ENCODE measurements at regions not wholly inside any gene's neighbourhood (a gene's known extent, or its start where the extent isn't known, plus 50 kb on each side); places are given as distances from the start of the nearest gene placed in this dataset.
A peak's percentile ranks its signal among the peaks of the same experiment; 100 is the strongest.
"Not testable (repeated sequence)": the region's sequence is repeated elsewhere in the genome, so short reads cannot be mapped to it uniquely, and the experiment has no call there.

DNA sequence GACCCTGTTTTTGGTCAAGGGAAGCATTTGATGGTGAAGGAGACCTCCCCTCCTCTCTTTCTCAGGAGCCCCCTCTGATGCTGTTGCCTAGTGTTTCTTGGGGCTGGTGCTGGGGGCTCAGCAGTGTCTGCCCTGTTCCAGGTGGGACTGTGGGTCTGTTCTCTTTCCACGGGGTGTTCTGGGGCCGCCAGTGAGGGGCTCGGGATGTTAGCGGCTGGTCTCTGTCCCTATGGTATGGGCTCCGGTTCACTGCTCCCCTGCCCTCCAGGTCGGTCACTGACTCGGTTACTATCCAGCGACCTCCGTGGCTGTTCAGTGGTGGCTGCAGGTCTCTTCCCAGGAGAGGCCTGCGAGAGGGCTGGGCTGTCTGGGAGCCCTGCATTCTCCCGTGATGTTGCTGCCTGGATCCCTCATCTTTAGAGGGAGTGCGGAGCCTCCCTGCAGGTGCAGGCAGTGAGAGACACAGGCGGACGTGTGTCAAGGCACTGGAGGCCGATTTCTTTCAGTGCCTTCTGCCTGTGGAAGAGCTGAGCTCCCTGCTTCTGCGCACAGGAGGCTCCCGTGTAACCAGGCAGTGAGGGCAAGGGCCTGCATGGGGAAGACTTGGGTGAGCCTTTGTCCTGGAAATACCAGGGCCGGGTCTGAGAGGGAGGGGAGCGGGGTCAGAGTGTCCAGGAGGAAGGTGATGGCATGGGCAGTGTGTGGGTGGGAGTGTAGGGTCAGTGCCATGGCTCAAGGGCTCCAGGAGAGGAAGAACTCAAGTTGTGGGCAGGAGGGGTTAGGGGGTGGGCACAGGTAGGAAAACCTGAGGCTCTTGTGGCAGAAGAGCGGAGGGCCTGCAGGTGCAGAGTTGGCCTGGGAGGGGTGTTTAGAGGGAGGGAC, 362.6 kb downstream of the TMEM121 start:
- DNase-seq (ENCODE audit: low read depth): no peak

DNA sequence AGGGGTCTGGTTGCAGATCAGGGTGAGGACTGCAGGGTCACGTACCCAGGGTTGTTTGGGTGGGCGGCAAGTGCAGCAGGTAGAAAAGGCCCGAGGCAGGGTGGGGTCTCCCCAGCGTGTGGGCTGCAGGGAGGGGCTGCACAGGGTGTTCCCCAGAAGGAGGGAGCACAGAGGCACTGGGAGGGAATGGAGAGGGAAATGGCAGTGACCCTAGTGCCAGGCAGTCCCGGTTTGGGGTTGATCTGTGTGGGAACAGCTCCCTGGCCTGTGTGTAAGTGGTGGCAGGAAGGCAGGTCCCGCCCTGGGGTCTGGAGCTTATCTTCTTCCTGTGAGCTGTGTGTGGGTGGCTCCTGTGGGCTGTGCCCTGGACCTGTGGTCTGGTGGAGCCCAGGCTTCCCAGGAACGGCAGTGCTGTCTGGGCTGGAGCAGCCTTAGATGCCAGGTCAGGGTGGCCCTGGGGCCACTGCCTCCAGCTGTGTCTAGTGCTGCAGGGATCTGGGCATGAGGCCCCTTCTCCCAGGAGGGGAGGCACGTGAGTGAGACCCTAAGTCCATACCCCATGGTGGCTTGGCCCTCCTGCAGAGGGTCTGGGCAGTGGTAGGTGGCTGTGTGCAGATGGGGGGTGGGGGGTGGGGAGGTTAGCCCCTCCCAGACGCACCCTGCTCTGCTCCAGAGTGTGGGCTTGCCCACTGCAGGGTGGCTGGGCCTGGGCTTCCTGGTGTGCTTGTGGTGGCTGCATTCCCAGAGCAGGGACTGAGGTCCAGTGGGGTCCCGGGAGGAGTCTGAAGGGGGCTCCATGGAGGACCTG, 363.5 kb downstream of the TMEM121 start:
- DNase-seq (ENCODE audit: low read depth): no peak

DNA sequence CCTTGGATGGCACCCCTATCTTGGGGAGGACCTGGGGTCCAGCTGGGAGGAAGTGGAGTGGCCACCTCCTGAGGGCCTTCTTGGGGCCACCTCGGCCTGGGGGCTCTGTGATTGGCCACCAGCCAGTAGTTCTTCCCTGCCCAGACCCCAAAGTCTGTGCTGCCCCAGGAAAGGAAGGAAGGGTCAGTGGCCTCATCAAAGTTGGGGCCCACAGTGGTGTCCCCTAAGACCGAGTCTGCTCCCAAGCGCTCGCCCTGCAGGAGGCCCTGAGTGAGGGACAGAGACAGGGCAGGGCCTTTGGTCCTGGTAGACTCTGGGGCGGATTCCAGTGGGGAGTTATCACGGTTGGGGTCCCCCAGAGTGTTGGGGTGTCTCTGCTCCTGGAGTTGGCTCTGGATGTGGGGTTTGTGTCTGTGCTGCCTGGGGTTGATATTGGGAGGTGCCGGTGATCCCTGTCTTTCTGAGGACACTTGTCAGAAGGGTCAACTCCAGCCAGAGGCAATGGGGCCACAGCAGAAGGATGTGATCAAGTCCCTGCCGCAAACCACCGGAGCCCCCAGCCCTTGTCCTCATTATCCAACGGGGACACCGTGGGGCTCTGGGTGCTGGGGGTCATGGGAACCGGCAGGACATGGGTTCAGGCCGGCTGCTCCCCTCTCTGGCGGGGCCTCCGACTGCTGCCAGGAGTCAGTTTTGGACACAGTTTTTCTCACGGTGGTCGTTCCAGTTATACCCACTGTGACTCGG, 364.3 kb downstream of the TMEM121 start:
- no peak for DNase-seq (ENCODE audit: low read depth)

GRCh38 chr14:105891221-105891602, 364.8 kb downstream of the TMEM121 start:
- no peak for DNase-seq (ENCODE audit: low read depth)

DNA sequence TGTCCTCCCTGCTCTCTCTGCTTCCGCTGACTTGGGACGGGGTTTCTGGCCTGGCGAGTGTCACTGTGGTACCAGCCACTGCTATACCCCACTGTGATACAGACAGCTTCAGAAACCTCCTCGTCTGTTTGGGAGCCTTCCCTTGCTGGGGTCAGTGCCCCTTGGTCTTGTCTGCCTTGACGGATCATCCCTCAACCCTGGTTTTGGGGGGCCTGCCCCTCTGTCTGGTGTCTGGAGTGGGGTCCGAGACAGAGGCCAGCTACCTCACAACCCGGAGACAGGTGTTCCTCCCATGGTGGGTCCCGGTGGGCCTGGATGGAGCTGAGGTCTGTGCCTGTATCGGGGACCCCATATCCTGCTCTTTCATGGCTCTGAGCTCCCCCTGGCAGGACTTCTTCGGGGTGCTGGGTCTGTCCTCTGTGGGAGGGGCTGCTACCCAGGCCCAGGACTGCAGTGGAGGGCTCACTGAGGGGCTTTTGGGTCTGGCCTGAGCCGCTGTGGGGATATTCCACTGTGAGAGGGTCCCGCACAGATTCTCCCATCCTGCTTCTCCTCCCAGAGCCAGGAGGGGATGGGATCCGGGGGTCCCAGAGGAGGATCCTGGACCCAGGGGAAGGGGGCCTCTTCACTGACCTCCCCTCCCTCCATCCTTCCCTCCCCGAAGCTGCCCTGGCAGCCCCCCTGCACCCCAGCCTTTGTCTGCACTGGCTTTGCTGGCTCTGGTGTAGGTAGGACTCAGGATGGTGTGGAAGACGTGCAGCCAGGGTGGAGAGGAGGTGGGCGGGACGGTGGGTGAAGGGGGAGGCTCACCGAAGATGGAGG, 365.5 kb downstream of the TMEM121 start:
- DNase-seq (ENCODE audit: low read depth): no peak

DNA sequence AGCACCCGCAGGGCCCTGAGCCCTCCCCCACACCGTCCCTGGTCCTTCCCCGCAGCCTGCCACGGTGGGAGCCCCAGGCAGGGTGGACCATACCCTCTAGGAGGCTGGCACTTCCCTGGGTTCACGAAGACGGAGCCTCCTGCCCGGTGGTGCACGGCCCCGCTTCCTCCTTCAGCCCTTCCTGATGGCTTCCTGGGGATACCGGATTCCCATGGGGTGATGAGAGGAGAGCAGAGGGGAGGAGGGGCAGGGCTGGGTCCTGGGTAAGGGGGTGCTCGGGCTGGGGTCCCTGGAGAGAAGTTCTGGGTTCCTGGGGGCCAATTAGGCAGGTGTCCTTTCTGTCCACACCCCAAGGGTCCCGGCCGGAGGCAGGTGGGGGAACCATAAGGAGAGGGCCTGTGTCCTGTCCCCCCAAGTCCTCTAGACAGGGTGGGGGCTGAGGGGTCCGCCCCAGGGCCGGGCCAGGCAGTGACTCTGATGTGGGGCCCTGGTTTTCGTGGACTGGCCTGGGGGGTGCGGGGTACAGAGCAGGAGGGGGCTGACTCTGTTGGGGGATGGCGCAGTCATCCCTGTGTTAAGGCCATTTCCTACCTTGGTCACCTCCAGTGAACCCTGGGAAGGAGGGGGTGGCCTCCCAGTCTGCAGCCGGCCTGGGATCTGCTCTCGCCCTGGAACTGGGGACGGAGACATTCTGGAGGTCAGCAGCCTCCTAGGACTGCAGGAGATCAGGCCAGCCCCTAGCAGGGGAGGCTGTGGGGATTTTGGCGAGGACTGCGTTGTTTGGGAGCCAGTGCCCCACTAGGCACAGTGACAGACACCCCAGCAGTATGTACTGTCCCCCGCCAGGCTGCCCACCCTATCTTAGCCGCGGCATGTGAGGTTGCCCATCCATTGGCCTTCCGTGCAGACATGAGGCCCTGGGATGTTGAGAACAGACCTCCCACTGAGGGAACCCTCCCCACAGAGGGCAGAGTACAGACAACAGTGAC, 366.4 kb downstream of the TMEM121 start:
- DNase-seq (ENCODE audit: low read depth): not testable (repeated sequence)

DNA sequence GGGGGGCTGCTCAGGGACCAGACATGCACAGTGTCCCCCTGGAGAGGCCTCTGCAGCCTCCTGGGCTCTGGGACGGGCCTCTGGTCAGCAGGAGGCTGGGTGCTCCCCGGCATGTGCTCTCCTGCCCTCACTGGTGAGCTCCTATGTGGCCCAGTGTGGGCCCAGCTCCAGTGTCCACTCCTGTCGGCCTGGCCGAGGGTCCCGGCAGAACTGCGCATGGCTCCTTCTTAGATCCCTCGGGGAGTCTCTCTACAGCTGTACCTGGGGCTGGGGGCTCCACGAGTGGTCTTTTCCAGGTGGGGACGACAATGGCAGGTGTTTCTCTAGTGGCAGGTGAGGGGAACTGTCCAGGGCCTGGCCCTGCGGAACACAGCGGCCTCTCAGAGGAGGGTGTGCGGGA, 367.3 kb downstream of the TMEM121 start:
- DNase-seq (ENCODE audit: low read depth): not testable (repeated sequence)

DNA sequence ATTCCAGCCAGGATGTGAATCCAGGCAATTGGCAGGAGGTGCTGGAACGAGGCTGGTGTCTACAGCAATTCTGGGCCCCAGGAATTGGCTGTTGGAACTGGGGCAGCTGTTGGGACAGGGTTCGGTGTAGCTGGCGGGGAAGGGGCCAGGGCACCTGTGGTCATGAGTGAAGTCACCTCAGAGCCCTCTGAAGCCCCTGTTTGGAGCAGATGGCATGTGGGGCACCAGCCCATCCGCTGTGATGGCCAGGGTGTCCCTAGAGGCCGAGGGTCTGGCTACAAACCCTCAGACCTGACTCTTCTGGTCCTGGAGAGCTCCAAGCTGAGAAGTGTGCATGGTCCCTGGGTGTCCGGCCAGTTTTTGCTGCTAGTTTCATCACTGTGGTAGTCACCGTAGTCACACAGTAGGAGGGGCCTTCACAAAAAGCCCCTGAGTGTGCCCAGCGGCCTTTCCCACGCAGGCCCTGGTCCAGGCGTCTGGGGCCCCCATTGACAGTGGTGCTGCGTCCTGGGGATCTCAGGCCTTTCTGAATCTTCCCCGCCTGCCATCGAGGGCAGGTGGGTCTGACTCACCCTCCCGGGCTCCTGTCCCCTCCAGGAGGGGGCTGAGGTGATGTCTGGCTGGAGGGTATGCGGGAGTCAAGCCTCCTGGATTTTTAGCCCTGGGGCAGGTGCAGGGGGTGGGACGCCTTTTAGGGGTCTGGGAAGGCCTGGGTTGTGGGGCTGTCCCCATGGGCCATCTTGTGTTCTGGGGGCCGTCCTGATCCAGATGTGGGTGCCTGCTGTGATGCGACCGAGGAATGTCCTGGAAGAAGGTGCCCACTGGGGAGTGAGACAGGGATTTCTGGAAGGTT, 368.0 kb downstream of the TMEM121 start:
- no peak for DNase-seq (ENCODE audit: low read depth)

GRCh38 chr14:105894978-105895881, 368.8 kb downstream of the TMEM121 start:
- no peak for DNase-seq (ENCODE audit: low read depth)

GRCh38 chr14:105896206-105896605, 369.8 kb downstream of the TMEM121 start:
- not testable (repeated sequence) for DNase-seq (ENCODE audit: low read depth)

DNA sequence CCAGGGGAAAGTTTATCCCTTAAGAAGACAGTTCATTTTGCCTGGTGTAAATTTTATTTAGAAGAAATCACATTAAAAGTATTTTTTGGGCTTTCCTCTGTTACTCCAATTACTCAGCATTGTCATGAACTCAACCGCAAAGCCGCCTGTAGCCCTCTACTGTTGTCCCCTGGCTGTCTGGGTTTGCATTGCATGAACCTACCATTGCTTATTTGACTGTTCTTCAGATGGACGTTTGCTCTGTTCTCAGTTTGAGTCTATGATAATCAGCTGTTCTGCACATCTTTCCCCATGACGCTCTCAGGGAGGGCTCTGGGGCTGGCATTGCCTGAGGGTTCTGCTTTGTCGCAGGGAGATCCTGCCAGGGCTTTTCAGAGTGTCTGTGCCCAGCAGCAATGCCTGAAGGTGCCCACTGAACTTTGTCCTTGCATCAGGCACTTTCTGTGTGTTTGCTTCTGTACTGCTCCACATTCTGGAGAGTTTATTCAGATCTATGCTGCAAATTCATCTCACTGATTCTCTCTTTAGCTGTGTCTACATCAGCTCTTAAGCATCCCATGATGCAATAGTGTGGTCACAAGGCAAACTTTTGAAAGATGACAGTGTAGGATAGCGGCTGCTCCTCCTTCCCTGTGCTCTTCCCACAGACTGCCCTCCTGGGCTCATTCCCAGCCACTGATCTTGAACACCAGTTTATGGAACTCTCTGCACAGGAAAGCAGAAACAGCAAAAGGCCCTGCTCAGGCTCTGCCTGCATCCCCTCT, 370.8 kb downstream of the TMEM121 start:
- DNase-seq (ENCODE audit: low read depth): peak; percentile 3

GRCh38 chr14:105897725-105898113, 371.3 kb downstream of the TMEM121 start:
- DNase-seq (ENCODE audit: low read depth): no peak

DNA sequence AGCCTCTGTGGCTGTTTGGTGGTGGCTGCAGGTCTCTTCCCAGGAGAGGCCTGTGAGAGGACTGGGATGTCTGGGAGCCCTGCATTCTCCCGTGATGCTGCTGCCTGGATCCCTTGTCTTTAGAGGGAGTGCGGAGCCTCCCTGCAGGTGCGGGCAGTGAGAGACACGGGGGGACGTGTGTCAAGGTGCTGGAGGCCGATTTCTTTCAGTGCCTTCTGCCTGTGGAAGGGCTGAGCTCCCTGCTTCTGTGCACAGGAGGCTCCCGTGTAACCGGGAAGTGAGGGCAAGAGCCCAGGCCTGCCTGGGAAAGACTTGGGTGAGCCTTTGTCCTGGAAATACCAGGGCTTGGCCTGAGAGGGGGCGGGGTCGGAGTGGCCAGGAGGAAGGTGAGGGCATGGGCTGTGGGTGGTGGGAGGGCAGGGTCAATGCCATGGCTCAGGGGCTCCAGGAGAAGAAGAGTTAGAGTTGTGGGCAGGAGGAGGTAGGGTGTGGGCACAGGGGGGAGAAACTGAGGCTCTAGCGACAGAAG, 372.2 kb downstream of the TMEM121 start:
- no peak for DNase-seq (ENCODE audit: low read depth)

GRCh38 chr14:105899071-105899641, 372.8 kb downstream of the TMEM121 start:
- DNase-seq (ENCODE audit: low read depth): no peak

GRCh38 chr14:105899657-105900397, 373.4 kb downstream of the TMEM121 start:
- no peak for DNase-seq (ENCODE audit: low read depth)
